GM18511 (cell line): ENCODE measurements at regions not wholly inside any gene's neighbourhood (a gene's known extent, or its start where the extent isn't known, plus 50 kb on each side); places are given as distances from the start of the nearest gene placed in this dataset.
"Not testable (repeated sequence)": the region's sequence is repeated elsewhere in the genome, so short reads cannot be mapped to it uniquely, and the experiment has no call there.

Experiments
- ATAC-seq: cut with Tn5 transposase; IDR thresholded peaks from one replicate; pipeline ENCODE4 v1.9.1; 2021; ENCODE audit warnings: mild to moderate bottlenecking, moderate library complexity; ENCODE audit not compliant: unreplicated experiment

DNA sequence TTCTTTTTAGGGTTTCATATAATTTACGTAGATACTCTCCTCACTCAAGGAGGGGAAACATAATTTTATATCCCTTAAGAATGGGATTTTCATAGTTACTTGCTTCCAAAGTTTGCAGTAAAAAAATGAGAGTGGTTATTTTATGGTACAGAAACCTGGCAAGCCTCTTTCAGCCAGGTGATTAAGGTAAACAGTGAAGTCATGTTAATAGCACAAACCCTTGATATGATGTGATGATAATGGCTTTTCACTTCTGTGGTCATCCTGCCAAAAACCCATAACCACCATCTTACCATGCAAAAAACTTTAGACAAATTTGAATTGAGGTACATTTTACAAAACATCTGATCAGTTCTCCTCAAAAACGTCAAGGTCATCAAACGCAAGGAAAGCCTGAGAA is 517.8 kb downstream of the SLITRK5 start:
- no peak for ATAC-seq

DNA sequence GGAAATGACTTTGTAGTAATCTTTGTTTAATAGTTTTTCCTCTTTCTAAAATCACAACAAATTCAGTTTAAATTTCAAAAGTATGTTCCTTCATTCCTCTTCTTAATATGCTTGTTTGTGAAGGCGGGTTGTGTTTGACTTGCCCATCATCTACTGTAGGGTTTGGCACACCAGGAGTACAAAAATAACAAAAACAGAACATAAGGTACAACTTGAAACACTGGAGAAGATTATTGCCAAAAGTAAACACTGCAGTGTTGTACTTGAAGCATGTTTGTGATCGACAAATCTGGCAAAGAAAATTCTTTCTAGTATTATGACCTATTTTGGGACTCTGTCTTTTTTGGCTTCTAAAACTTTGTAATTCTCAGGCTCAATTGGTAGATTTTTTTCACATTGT is 518.6 kb downstream of the SLITRK5 start:
- no peak for ATAC-seq

DNA sequence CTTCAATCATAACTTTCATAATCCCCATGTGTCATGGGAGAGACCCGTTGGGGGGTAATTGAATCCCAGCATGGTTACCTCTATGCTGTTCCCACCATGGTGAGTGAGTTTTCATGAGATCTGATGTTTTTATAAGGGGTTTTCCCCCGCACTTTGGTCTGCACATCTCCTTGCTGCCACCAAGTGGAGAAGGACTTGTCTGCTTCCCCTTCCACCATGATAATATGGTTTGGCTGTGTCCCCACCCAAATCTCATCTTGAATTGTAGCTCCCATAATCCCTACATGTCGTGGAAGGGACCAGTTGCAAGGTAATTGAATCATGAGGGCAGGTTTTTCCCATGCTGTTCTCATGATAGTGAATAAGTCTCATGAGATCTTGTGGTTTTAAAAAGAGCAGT is 524.9 kb downstream of the SLITRK5 start:
- no peak for ATAC-seq

DNA sequence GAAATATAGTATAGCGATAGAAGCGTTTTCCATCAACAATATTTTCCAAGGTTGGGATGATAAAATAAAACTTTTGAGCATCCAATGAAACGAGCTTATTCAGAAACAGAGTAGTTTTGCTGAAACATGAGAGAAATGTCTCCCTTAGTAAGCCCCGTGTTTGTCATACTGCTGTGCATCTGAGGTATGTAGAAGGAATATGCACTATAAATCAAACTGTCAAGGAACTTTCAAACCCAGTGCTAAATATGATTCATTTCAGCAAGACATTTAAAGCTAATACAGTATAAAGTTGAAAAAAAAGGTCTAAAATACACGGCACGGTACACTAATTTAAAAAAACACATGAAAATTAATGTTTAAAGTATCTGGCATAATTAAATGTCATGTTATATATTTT is 546.2 kb downstream of the SLITRK5 start:
- no peak for ATAC-seq

DNA sequence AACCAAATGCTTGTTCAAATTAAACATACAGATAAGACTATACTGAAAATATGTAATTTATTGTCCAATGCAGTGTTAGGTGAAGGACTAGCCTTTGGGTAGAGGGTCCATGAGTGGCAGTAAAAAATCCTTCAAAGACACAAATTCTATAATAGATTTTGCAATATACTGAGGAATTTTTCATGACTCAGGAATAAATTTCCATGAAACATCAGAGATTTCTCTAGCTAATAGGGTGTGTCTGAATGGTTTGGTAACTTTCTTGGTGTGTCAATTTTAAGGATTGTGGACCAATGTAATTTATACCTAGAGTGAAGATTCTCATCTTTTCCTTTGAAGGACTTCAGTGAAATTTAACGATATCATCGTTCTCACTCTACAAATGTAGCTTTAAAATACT is 546.7 kb downstream of the SLITRK5 start:
- no peak for ATAC-seq

DNA sequence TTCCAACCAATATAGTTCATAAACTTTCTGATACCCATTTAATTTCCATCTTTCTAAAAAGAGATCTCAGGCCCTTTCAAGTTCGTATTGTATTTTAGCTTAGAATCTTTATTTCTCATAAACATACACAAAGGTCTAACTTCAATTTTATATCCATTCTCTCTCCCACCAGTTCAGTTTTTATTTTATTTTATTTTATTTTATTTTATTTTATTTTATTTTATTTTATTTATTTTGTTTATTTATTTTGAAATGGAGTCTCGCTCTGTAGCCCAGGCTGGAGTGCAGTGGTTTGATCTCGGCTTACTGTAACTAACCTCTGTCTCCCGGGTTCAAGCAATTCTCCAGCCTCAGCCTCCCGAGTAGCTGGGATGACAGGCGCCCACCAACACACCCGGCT is 552.8 kb downstream of the SLITRK5 start:
- ATAC-seq: no peak

DNA sequence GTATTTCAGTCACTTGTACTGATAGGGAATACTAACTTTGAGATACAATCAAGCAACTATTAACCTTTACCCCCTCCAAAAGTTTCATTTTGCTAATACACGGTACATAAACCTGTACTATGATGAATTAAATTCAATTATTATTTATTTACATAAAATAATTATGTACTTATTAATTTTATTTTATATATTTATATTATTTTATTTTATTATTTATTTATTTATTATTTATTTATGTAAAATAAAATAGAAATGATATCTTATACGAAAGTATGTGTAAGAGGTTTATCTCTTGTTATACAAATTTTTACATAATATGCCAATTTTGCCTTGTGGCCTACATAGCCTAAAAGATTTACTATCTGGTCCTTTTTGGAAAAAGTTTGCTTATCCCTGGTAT is 564.3 kb downstream of the SLITRK5 start:
- no peak for ATAC-seq

DNA sequence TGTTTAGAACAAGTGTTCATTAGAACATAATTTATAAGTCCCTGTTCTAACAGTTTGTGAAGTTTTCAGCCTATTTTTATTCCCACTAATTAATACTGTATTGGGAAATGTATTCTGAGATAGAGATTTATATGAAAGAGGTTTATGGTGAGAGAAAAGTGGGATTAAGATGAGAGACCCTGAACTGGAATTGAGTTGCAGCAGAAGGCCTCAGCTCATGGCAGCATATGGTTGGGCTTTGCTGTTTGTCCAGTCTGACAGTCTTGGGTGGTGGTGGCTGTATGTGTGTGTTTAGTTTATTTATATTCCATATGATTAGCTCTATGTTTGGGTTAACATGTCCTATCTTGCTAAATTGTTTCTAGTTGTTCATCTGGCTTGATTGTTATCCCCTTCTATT is 575.1 kb downstream of the SLITRK5 start:
- ATAC-seq: no peak

DNA sequence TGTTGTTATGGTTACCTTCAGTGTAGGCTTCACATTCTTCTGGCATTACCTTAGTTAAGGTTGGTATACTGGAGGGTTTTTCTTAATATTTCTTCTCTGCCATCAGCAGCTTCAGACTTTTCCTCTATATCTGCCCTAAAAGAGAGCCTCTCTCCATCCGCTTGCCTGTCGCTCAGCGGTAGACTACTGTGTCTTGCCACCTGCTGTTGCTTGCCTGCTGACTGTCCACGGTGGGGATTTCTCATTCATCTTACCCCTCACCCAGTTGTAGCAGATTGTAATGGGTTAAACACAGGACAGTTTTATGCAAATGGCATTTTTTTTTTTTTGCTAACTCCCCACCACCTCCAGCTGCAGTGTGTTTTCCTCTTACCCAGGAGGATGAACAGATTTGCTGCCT is 577.2 kb downstream of the SLITRK5 start:
- no peak for ATAC-seq

DNA sequence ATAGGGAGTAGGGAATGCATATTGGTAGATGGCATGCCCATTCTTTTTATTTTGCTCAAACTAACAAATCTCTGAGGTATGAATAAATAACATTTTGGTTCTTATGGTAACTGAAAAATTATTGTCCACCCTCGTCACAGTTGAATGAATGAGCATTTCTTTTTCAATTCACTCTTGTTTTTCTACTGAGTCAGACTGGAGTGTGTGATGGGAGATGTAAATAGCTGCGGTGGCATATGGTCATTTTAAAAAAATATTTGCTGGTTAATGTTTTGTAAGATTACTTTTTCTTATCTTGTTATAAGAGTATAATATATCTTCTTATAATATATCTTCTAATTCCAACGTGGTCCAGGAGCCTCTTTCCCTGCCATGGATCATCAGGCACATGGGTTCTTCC is 586.5 kb downstream of the SLITRK5 start:
- no peak for ATAC-seq

DNA sequence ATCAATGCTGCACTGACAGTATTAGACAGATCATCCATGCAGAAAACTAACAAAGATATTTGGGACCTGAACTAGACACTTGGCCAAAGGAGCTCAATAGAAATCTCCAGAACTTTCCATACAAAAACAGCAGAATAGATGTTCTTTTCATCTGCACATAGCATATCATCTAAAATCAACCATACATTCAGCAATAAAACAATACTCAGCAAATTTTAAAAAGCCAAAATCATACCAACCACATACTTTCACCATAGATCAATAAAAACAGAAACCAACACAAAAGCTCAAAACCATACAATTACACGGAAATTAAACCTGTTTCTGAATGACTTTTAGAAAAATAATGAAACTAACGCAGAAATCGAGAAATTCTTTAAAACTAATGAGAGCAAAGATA is 592.6 kb downstream of the SLITRK5 start:
- no peak for ATAC-seq

DNA sequence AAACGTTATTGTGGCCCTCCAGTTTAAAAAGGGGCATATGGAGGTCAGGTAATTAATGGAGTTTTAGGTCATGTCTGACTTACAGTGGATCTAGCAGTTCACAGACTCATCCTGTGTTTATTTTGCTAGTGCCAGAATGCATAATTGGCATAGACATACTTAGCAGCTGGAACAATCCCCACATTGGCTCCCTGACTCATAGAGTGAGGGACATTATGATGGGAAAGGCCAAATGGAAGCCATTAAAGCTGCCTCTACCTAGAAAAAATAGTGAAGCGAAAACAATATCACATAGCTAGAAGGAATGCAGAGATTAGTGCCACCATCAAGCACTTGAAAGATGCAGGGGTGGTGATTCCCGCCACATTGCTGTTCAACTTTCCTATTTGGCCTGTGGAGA is 610.7 kb downstream of the SLITRK5 start:
- ATAC-seq: no peak

DNA sequence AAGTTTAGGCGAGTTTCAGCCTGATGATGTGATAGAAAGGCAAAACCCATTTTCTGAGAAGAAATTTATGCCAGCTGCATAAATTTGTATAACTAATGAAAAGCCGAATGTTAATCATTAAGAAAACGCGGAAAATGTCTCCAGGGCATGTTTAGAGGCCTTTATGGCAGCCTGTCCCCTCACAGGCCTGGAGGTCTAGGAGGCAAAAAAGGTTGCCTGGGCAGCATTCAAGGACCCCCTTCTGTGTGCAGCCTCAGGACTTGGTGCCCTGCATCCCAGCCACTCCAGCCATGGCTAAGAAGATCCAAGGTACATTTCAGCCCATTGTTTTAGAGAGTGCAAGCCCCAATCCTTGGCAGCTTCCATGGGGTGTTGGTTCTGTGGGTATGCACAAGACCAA is 614.2 kb downstream of the SLITRK5 start:
- ATAC-seq: no peak

DNA sequence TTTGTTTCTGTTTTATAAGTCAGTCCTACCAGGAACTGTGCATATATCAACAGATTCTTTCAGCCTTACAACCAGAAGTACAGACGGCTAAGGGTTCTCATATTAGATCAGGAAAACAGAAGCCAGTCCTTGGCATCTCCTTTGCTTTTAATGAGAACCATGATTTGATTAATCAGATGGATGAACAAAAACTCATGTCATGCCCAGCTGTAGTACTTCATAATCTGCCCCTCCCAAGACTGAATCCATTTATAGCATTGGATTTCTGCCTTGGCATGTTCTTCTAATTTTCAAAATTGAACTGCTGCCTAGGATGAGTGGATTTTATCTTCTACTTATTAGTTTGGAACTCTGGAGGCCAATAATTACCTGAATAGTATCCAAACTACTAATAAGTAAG is 617.2 kb downstream of the SLITRK5 start:
- ATAC-seq: no peak

DNA sequence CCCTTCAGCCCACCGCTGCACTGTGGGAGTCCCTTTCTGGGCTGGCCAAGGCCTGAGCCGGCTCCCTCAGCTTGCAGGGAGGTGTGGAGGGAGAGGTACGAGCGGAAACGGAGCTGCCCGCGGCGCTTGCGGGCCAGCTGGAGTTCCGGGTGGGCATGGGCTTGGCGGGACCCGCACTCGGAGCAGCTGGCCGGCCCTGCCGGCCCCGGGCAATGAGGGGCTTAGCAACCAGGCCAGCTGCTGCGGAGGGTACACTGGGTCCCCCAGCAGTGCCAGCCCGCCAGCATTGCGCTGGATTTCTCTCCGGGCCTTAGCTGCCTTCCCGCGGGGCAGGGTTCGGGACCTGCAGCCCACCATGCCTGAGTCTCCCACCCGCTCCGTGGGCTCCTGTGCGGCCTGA is 620.6 kb downstream of the SLITRK5 start:
- ATAC-seq: not testable (repeated sequence)

DNA sequence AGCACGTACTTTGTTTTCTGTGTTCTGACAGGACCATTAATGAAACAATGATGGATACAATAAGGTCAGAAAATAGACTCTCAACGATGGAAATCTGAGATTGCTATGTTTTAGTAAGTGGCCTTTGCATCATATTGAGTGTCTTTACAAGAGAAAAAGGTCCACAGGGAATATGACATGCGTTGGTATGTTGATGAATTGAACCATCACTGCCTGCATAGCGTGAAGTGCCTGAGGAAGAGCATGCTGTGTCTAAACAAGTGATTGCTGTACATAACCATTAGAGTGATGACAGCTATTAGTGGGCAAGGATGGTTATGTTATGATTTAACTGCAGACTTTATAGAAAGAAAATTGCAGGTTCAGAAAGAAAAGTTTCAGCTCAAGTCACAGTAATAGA is 623.2 kb downstream of the SLITRK5 start:
- ATAC-seq: no peak

DNA sequence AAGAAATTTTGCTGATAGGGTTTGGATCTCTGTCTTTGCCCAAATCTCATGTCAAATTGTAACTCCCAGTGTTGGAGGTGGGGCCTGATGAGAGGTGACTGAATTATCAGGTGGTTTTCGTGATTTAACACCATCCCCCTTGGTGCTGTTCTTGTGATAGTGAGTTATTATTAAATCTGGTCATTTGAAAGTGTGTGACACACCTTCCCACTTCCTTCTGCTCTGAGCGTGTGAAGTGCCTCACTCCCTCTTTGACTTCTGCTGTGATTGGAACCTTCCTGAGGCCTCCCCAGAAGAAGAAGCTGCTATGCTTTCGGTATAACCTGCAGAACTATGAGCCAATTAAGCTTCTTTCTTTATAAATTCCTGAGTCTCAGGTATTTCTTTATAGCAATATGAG is 632.0 kb downstream of the SLITRK5 start:
- no peak for ATAC-seq

DNA sequence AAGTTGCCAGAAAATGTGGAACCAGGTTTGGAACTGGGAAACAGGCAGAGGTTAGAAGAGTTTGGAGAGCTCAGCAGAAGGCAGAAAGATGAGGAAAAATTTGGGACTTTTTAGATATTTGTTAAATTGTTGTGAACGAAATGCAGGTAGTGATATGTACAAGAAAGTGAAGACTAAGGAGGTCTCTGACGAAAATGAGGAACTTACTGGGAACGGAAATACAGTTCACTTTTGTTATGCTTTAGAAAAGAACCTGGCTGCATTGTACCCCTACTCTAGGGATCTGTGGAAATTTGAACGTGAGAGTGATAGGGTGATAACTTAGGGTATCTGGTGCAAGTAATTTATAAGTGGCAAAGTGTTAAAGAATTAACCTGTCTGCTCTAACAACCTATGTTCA is 632.4 kb downstream of the SLITRK5 start:
- ATAC-seq: no peak

DNA sequence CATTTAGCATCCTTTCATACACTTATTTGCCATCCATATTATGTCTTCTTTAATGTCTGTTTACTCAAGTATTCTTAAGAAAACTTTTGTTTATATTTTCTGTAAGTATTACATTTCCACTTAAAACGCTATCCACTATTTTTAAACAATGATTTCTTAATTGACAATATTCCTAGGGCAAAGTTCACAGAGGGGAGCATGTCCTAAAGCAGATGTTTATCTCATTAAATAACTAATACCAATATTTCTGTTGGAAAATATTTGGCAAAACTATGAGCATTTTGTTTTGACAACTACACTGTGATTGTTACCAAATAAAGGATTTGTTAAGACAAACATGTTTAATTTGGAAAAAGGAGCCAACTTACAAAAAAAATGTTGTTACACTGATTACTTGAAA is 643.3 kb downstream of the SLITRK5 start:
- ATAC-seq: no peak

DNA sequence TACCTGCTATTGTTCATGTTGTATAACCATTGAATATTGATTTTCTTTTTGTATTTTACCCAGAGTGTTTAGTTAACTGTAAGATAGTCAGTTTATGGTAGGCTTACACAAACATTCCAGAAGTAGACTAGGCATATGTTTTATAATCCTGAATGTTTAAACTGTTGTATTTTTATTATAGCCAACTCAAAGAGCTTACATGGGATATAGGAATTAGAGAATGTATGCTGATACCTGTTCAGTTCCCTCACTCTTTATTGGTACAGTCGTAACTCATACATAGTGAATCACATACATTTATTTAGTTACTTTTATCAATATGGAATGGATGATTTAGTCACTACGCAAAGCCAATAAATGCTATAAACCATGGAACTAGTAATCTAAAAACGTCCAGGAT is 657.9 kb downstream of the SLITRK5 start:
- ATAC-seq: no peak

DNA sequence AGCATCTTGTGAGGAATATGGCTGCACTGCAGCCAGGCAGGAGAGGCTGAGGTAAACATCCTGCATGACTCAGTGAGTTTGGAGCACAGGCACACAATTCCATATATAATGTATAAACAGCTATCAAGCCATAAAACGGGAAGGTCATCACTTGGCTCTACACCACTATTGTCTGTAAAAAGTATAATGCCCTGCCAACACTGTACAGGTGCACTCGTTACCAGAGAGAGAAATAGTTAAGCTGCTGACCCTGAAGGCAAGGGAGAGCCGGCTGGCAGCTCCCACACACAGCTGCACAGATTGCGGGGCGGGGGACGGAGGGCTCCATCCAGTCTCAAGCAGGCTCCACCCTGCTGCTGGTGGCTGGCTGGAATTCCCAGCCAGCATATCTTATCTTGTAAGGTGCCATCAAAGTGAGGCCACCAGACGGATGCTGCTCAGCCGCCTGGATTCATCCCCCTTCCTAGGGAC is 668.1 kb downstream of the SLITRK5 start:
- ATAC-seq: no peak

DNA sequence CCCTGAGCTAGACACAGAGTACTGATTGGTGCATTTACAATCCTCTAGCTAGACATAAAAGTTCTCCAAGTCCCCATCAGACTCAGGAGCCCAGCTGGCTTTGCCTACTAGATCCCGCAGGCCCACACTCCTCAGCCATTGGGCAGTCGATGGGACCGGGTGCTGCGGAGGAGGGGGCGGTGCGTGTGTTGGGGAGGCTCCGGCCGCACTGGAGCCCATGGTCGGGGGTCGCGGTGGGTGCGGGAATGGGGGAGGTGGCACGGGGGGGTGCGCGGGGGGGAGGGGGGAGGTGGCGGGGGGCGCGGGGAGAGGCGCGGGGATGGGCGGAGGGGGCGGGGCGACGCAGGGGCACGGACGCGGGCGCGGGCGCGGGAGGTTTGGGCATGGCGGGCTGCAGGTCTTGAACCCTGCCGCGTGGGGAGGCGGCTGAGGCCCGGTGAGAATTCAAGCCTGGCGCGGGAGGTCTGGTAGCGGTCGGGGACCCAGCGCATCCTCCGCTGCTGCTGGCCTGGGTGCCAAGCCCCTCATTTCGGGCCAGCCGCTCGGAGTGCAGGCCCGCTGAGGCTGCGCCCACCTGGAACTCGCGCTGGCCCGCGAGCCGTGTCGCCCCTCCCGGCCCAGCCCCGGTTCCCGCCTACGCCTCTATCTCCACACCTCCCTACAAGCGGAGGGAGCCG is 674.1 kb downstream of the SLITRK5 start:
- no peak for ATAC-seq

DNA sequence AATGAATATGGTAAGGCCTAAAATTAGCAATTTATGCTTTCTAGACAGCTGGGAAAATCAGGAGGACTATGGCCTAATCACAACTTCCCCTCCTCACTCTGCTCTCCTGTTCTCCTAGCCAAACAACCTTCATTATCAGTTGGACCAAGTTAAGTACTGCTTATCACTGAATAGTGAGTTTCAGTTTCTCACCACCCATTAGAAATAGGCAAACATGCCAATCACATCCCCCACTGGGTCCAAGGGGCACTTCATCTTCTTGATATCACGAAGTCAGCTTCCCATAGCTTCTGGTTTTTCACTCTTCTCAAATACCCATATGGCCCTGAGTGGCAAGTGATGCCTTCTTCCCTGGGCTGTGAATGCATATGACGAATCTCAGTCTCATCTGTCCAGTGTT is 689.6 kb downstream of the SLITRK5 start:
- no peak for ATAC-seq
